ENCODE measurements at regions not wholly inside any gene's neighbourhood (a gene's known extent, or its start where the extent isn't known, plus 50 kb on each side); places are given as distances from the start of the nearest gene placed in this dataset.

GRCh38 chr2:10973766-10974165 is 62.0 kb downstream of the KCNF1 start:
- no peak for TF ChIP-seq EZH2 (IDR thresholded peaks at IDR 0.05)
- TF ChIP-seq, protein P1, sequence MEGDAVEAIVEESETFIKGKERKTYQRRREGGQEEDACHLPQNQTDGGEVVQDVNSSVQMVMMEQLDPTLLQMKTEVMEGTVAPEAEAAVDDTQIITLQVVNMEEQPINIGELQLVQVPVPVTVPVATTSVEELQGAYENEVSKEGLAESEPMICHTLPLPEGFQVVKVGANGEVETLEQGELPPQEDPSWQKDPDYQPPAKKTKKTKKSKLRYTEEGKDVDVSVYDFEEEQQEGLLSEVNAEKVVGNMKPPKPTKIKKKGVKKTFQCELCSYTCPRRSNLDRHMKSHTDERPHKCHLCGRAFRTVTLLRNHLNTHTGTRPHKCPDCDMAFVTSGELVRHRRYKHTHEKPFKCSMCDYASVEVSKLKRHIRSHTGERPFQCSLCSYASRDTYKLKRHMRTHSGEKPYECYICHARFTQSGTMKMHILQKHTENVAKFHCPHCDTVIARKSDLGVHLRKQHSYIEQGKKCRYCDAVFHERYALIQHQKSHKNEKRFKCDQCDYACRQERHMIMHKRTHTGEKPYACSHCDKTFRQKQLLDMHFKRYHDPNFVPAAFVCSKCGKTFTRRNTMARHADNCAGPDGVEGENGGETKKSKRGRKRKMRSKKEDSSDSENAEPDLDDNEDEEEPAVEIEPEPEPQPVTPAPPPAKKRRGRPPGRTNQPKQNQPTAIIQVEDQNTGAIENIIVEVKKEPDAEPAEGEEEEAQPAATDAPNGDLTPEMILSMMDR (IDR thresholded peaks at IDR 0.05): no peak

All from neural progenitor cell (in vitro differentiated cells).